ENCODE measurements at regions not wholly inside any gene's neighbourhood (a gene's known extent, or its start where the extent isn't known, plus 50 kb on each side); places are given as distances from the start of the nearest gene placed in this dataset.
A peak's percentile ranks its signal among the peaks of the same experiment; 100 is the strongest.

DNA sequence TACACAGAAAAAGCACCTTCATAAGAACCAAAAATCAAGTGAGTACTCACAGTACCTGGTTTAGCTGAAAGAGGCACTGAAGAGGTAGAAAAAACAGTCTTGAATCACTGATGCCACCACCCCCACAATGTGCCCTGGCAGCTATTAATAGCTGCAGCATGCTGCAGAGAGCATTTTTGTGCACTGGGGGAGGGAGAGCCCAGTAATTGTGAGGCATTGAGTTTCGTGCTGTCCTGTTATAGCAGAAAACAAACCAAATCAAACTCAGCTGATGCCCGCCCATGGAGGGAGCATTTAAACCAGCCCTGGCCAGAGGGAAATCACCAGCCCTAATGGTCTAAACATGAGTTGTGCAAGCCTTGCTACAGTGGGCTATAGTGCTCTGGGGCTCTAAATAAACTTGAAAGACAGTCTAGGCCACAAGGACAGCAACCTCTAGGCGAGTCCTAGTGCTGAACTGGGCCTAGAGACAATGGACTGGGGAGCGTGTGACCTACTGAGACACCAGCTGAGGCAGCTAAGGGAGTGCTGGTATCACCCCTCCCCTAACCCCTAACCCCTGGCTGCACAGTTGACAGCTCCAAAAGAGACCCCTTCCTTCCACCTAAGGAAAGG lies 106.3 kb upstream of the TMLHE start:
- no peak overlapping the region for H3K27ac ChIP-seq (ENCODE audit: low read depth in 1 of 3, low read length in 2 of 3)
- WGBS, 3 donors = 57 to 62% (median 61%) methylated on average over 4 of the region's 4 CpGs
- no peaks in the 10 kb centered on the region for H3K27me3 ChIP-seq (ENCODE audit: control insufficient read depth in 3 of 3, insufficient read depth in 3 of 3, low read length in 3 of 3)
- DNase-seq = no peak
- H3K4me1 ChIP-seq (ENCODE audit: control insufficient read depth in 3 of 3, insufficient read depth in 2 of 3, low read depth in 1 of 3, low read length in 2 of 3) = no peaks in the 10 kb centered on the region
- H3K4me3 ChIP-seq (ENCODE audit: low read depth in 1 of 3, low read length in 3 of 3) = no peak overlapping the region
- H3K36me3 ChIP-seq (ENCODE audit: control insufficient read depth in 3 of 3, insufficient read depth in 2 of 3, low read depth in 1 of 3, low read length in 3 of 3) = no peaks in the 10 kb centered on the region
- peaks cover 0 to 6% of the 10 kb centered on the region in 2 donors for H3K9me3 ChIP-seq (ENCODE audit: control insufficient read depth in 2 of 2, insufficient read depth in 1 of 2, low read depth in 1 of 2, low read length in 1 of 2)
- FAIRE-seq = no peak

GRCh38 chrX:155715141-155715540 lies 102.4 kb upstream of the TMLHE start:
- no peaks in the 10 kb centered on the region for H3K36me3 ChIP-seq (ENCODE audit: control insufficient read depth in 3 of 3, insufficient read depth in 2 of 3, low read depth in 1 of 3, low read length in 3 of 3)
- no peaks in the 10 kb centered on the region for H3K27me3 ChIP-seq (ENCODE audit: control insufficient read depth in 3 of 3, insufficient read depth in 3 of 3, low read length in 3 of 3)
- H3K9me3 ChIP-seq (ENCODE audit: control insufficient read depth in 2 of 2, insufficient read depth in 1 of 2, low read depth in 1 of 2, low read length in 1 of 2) = peaks cover 0 to 3% of the 10 kb centered on the region in 2 donors
- 11 to 42% (median 23%) methylated on average over 1 of the region's 1 CpG for WGBS, 3 donors
- peak; percentile 18 for DNase-seq
- no peaks in the 10 kb centered on the region for H3K4me1 ChIP-seq (ENCODE audit: control insufficient read depth in 3 of 3, insufficient read depth in 2 of 3, low read depth in 1 of 3, low read length in 2 of 3)
- no peak for FAIRE-seq
- H3K4me3 ChIP-seq (ENCODE audit: low read depth in 1 of 3, low read length in 3 of 3) = no peak overlapping the region
- no peak overlapping the region for H3K27ac ChIP-seq (ENCODE audit: low read depth in 1 of 3, low read length in 2 of 3)

GRCh38 chrX:155695419-155695818 lies 82.7 kb upstream of the TMLHE start:
- WGBS, 3 donors = 95 to 97% (median 95%) methylated on average over 1 of the region's 1 CpG
- no peaks in the 10 kb centered on the region for H3K27me3 ChIP-seq (ENCODE audit: control insufficient read depth in 3 of 3, insufficient read depth in 3 of 3, low read length in 3 of 3)
- H3K27ac ChIP-seq (ENCODE audit: low read depth in 1 of 3, low read length in 2 of 3) = no peak overlapping the region
- H3K9me3 ChIP-seq (ENCODE audit: control insufficient read depth in 2 of 2, insufficient read depth in 1 of 2, low read depth in 1 of 2, low read length in 1 of 2) = no peaks in the 10 kb centered on the region
- no peak for DNase-seq
- no peaks in the 10 kb centered on the region for H3K36me3 ChIP-seq (ENCODE audit: control insufficient read depth in 3 of 3, insufficient read depth in 2 of 3, low read depth in 1 of 3, low read length in 3 of 3)
- FAIRE-seq = peak; percentile 81
- no peak overlapping the region for H3K4me3 ChIP-seq (ENCODE audit: low read depth in 1 of 3, low read length in 3 of 3)
- H3K4me1 ChIP-seq (ENCODE audit: control insufficient read depth in 3 of 3, insufficient read depth in 2 of 3, low read depth in 1 of 3, low read length in 2 of 3) = no peaks in the 10 kb centered on the region

GRCh38 chrX:155694649-155695048 lies 81.9 kb upstream of the TMLHE start:
- WGBS, 3 donors = 87 to 100% (median 93%) methylated on average over 5 of the region's 5 CpGs
- no peaks in the 10 kb centered on the region for H3K4me1 ChIP-seq (ENCODE audit: control insufficient read depth in 3 of 3, insufficient read depth in 2 of 3, low read depth in 1 of 3, low read length in 2 of 3)
- no peaks in the 10 kb centered on the region for H3K9me3 ChIP-seq (ENCODE audit: control insufficient read depth in 2 of 2, insufficient read depth in 1 of 2, low read depth in 1 of 2, low read length in 1 of 2)
- no peak overlapping the region for H3K27ac ChIP-seq (ENCODE audit: low read depth in 1 of 3, low read length in 2 of 3)
- DNase-seq (no peak), FAIRE-seq (no peak)
- H3K27me3 ChIP-seq (ENCODE audit: control insufficient read depth in 3 of 3, insufficient read depth in 3 of 3, low read length in 3 of 3) = no peaks in the 10 kb centered on the region
- no peaks in the 10 kb centered on the region for H3K36me3 ChIP-seq (ENCODE audit: control insufficient read depth in 3 of 3, insufficient read depth in 2 of 3, low read depth in 1 of 3, low read length in 3 of 3)
- H3K4me3 ChIP-seq (ENCODE audit: low read depth in 1 of 3, low read length in 3 of 3) = no peak overlapping the region

DNA sequence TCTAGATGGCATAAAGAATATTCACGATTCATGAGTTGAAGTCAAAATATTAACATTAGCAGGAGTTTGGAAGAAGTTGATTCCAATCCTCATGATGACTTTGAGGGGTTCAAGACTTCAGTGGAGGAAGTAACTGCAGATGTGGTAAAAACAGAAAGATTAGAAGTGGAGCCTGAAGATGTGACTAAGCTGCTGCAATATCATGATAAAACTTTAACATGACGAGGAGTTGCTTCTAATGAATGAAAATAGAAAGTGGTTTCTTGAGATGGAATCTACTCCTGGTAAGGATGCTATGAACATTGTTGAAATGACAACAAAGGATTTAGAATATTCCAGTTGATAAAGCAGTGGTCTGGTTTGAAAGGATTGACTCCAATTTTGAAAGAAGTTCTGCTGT lies 70.1 kb upstream of the TMLHE start:
- Histone ChIP-seq H3K9me3 (ENCODE audit: control insufficient read depth in 2 of 2, insufficient read depth in 1 of 2, low read depth in 1 of 2, low read length in 1 of 2) (no peaks in the 10 kb centered on the region), H3K36me3 (ENCODE audit: control insufficient read depth in 3 of 3, insufficient read depth in 2 of 3, low read depth in 1 of 3, low read length in 3 of 3) (no peaks in the 10 kb centered on the region), H3K27me3 (ENCODE audit: control insufficient read depth in 3 of 3, insufficient read depth in 3 of 3, low read length in 3 of 3) (no peaks in the 10 kb centered on the region), H3K4me1 (ENCODE audit: control insufficient read depth in 3 of 3, insufficient read depth in 2 of 3, low read depth in 1 of 3, low read length in 2 of 3) (no peaks in the 10 kb centered on the region), H3K27ac (ENCODE audit: low read depth in 1 of 3, low read length in 2 of 3) (no peak overlapping the region), H3K4me3 (ENCODE audit: low read depth in 1 of 3, low read length in 3 of 3) (no peak overlapping the region)
- WGBS, 3 donors = 55 to 83% (median 82%) methylated on average over 2 of the region's 2 CpGs
- no peak for DNase-seq
- FAIRE-seq = no peak

DNA sequence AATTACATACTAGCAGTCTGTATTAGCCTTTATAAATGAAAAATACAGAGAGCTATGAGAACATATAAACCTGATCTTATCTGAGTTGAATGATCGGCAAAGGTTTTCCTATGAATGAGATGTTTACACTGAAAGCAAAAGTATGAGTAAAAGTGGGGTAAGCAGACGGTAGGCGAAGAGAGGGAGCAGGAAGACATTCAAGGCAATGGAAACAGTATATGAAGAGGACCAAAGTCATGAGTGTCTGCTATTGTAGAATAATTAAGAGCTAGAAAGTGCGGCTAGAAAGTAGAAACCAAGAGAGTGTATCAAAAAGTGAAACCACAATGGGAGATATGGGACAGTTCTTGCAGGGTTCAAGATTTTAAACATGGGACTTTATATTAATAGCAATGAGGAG lies 67.0 kb upstream of the TMLHE start:
- FAIRE-seq (no peak), DNase-seq (no peak)
- 81 to 87% (median 86%) methylated on average over 4 of the region's 4 CpGs for WGBS, 3 donors
- no peaks in the 10 kb centered on the region for H3K27me3 ChIP-seq (ENCODE audit: control insufficient read depth in 3 of 3, insufficient read depth in 3 of 3, low read length in 3 of 3)
- H3K27ac ChIP-seq (ENCODE audit: low read depth in 1 of 3, low read length in 2 of 3) = no peak overlapping the region
- no peaks in the 10 kb centered on the region for H3K9me3 ChIP-seq (ENCODE audit: control insufficient read depth in 2 of 2, insufficient read depth in 1 of 2, low read depth in 1 of 2, low read length in 1 of 2)
- H3K36me3 ChIP-seq (ENCODE audit: control insufficient read depth in 3 of 3, insufficient read depth in 2 of 3, low read depth in 1 of 3, low read length in 3 of 3) = no peaks in the 10 kb centered on the region
- no peaks in the 10 kb centered on the region for H3K4me1 ChIP-seq (ENCODE audit: control insufficient read depth in 3 of 3, insufficient read depth in 2 of 3, low read depth in 1 of 3, low read length in 2 of 3)
- H3K4me3 ChIP-seq (ENCODE audit: low read depth in 1 of 3, low read length in 3 of 3) = no peak overlapping the region

- Histone ChIP-seq H3K27me3 (ENCODE audit: control insufficient read depth in 3 of 3, insufficient read depth in 3 of 3, low read length in 3 of 3) (no peaks in the 10 kb centered on the region), H3K27ac (ENCODE audit: low read depth in 1 of 3, low read length in 2 of 3) (no peak overlapping the region), H3K4me3 (ENCODE audit: low read depth in 1 of 3, low read length in 3 of 3) (no peak overlapping the region), H3K4me1 (ENCODE audit: control insufficient read depth in 3 of 3, insufficient read depth in 2 of 3, low read depth in 1 of 3, low read length in 2 of 3) (no peaks in the 10 kb centered on the region), H3K36me3 (ENCODE audit: control insufficient read depth in 3 of 3, insufficient read depth in 2 of 3, low read depth in 1 of 3, low read length in 3 of 3) (no peaks in the 10 kb centered on the region), H3K9me3 (ENCODE audit: control insufficient read depth in 2 of 2, insufficient read depth in 1 of 2, low read depth in 1 of 2, low read length in 1 of 2) (no peaks in the 10 kb centered on the region)
- no peak for DNase-seq
- FAIRE-seq = no peak
Observed at GRCh38 chrX:155673338-155673737, 60.6 kb upstream of the TMLHE start.

GRCh38 chrX:155666741-155667140 lies 54.0 kb upstream of the TMLHE start:
- H3K27ac ChIP-seq (ENCODE audit: low read depth in 1 of 3, low read length in 2 of 3) = no peak overlapping the region
- WGBS, 3 donors = 64 to 95% (median 88%) methylated on average over 2 of the region's 2 CpGs
- no peaks in the 10 kb centered on the region for H3K36me3 ChIP-seq (ENCODE audit: control insufficient read depth in 3 of 3, insufficient read depth in 2 of 3, low read depth in 1 of 3, low read length in 3 of 3)
- FAIRE-seq (no peak), DNase-seq (no peak)
- H3K4me3 ChIP-seq (ENCODE audit: low read depth in 1 of 3, low read length in 3 of 3) = no peak overlapping the region
- no peaks in the 10 kb centered on the region for H3K27me3 ChIP-seq (ENCODE audit: control insufficient read depth in 3 of 3, insufficient read depth in 3 of 3, low read length in 3 of 3)
- H3K9me3 ChIP-seq (ENCODE audit: control insufficient read depth in 2 of 2, insufficient read depth in 1 of 2, low read depth in 1 of 2, low read length in 1 of 2) = peaks cover 0 to 4% of the 10 kb centered on the region in 2 donors
- no peaks in the 10 kb centered on the region for H3K4me1 ChIP-seq (ENCODE audit: control insufficient read depth in 3 of 3, insufficient read depth in 2 of 3, low read depth in 1 of 3, low read length in 2 of 3)
